NCI-H748 treated with DMSO at 0.1 percent for 48 hours (cell line): ENCODE measurements at regions not wholly inside any gene's neighbourhood (a gene's known extent, or its start where the extent isn't known, plus 50 kb on each side); places are given as distances from the start of the nearest gene placed in this dataset.

ENCODE experiments used
- DNase-seq: peaks from one replicate; lab custom pipeline; 2025; lab: John Stamatoyannopoulos, UW

DNA sequence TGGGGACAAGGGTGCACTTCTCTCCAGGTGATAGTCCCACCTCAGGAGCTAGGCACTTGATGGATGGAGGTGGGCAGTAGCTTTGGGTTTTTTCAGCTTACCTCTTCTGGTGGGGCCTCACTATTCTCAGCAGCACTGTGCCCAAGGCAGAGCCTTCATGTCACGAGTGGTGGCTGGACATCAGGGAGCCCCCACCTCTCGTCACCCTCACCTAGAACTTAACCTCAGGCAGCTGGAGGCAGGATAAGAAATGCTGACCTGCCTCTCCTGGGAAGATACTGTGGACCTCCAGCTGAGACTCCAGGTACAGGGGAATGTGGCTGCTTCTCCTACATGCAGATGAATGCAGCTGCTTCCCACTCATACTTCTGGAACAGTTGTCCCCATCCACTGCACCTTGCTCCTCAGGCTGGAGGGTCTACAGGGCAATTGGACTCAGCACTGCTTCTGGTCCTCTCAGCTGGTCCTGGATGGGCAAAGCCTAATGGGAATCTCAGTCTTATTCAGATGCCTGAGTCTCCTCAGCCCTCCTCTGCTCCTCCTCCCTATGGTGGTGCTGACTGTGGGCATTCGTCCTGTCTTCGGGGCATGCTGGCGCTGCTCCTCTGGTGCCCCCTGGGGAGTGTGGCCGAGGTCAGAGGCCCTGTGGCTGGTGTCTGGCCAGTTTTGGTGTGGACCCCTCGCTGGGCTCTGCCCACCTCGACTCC lies 129.9 kb downstream of the KLF13 start:
- DNase-seq = no peak

DNA sequence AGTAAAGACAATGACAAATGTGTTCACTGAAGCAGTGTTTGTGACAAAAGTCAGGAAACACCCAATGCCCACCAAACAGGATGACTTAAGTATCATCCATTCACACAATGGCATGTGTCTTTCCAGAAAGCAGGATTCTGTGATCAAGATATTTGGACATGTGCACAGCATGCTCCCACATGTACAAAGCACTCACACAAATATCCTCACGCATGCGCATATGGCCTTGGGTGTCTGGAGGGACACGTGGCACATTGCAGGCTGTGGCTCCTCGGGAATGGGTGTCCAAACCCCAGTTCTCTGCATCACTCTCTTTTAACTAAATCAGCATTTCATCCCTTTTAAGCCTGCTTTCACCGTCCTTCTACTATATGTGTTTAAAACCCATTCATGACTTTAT lies 130.5 kb downstream of the KLF13 start:
- no peak for DNase-seq

DNA sequence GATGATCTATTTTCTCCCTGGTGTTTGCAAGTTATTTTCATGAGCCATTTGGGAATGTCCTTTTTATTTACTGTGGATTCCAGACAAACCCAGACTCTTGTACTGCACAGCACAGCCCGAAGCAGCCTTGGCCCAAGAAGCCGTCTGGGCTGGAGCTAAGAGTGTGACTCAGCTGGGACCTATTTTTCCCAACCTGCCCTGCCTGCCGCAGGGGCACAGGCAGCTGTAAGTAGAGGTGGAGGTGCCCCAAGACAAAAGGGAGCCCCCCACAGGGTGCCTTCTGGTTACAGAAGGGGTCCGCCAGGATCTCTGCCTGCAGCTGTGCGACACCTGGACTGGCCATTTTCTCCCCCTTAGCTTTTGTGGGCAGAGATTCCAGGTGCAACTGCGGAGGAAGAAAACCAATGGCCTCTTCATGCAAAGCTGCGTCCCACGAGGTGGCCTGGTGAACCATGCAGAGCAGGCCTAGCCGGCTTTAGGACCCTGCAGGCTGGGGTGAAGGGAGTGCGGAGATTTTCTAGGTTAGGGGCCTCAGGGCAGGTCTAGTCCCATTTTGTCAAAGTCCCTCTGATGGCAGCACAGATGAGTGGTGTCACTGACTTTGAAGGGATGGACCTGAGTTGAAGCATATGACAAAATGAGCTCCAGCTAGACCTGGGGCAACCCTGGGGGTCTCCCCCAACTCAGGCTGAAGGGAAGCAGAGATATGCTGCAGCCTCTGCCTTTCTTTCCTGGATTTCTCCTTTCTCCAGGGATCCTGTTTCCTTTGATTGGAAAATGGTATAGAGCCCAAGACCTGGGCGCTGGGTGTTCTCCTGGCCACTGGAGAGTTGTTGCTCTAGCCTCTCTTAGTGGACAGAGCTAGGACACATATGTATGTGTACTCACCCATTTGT lies 131.2 kb downstream of the KLF13 start:
- no peak for DNase-seq

DNA sequence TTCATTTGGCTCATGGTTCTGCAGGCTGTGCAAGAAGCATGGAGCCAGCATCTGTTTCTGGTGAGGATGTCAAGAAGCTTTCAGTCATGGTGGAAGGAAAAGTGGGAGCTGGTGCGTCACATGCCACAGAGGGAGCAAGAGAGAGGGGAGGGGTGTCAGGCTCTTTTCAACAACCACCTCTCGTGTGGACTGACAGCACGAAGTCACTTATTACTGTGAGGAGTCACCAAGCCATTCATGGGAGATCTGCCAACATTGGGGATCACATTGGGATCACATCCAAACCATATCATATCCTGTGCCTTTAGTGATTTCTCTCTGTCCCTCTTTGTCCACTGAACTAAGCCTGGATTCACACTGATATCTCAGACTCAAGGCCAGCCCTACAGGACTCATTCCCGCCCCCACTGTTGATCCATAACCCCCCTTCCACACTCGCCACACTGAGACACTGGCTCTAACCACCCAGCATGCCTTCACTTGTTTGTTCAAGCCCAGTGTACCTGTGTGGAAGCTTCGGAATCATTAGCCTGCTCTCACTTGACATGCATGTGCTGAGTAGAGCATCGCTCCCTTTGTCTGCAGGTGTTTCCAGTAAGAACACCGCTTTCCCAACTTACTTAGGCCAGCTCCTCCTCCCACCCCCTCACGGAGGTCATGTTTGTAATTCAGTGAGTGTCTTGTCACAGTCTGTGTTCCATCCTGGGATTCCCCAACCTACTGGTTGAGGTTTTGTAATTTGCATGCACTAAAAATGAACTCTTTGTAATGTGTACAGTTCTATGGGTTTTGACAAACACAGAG lies 132.2 kb downstream of the KLF13 start:
- no peak for DNase-seq

DNA sequence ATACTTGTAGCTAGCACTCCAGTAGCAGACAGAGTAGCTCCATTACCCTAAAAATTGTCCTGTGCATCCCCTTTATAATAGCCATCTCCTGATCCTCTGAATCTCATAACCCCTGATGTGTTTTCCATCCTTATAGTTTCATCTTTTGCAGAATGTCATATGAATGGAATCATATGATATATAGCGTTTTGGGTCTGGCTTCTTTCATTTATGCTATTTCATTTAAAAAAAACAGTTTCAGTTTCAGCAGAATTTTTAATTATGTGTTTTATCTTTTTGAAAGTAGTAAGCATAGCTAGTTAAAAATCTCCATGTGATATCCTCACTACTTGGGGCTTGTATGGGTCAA lies 132.7 kb downstream of the KLF13 start:
- no peak for DNase-seq

DNA sequence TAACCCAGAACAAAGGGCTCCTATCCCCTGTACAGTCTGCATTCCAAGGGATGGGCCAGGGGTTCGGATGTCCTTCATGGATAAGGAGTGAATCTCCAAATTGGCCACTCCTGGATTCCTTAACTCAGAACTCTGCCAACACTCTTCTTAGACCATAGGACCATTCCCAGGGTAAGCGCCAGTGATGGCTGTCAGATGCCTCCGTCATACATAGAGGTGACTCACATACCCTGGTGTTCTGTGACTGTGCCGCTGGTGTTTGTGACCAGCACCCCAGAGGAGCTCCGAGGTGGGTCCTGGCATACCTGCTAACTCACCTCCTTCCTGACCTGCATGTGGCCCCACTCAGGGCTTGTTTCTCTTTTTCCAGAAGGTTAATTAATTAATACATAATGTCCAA lies 134.7 kb downstream of the KLF13 start:
- DNase-seq = no peak

DNA sequence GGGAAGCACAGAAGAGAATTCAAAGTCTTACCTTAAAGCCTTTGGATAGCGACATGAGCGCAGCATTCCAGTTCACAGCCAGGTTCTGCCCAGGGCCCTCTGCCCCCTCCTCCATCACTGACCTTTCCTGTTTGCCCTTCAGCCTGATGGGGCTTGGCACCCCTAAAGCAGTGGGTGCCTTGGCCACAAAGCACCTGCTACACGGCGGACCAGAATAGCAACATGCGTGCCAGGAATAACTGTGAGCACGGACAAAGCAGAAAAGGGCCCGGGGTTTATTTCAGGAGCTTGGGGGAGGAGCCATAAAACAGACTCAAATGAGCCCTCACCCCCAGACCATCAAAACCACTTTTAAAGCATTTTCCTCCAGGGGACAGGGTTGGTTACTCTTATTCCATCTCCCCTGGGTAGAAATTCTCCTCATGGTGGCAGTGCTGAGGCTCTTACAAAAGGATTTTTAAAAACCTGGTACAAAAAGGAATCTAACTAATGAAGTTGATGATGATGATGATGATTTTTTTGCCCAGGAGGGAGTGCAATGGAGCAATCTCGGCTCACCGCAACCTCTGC lies 135.4 kb downstream of the KLF13 start:
- no peak for DNase-seq

DNA sequence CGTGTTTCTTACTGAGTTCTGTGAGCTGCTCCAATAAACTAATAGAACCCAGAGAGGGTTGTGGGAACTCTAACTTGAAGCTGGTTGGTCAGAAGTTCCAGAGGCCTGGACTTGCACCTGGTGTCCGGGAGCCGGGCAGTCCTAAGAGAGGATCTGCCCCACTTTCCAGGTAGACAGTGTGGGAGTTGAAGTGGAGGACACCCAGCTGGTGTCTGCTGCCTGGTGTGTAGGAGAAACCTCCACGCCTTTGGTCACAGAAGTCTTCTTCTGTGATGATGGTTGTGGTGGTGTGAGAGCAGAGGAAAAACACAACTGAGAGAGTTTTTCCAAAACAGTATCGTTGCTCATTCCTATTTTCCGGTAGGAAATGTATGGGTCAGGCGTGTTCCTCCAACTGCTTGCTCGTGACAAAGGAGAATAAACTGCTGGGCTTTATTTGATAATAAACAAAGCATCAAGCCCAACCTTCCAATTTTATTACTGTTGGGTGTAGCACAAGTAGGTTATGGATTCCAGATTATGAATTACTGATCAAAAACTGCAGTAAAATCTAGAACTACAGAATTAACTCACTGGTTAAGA lies 137.0 kb downstream of the KLF13 start:
- DNase-seq = no peak

DNA sequence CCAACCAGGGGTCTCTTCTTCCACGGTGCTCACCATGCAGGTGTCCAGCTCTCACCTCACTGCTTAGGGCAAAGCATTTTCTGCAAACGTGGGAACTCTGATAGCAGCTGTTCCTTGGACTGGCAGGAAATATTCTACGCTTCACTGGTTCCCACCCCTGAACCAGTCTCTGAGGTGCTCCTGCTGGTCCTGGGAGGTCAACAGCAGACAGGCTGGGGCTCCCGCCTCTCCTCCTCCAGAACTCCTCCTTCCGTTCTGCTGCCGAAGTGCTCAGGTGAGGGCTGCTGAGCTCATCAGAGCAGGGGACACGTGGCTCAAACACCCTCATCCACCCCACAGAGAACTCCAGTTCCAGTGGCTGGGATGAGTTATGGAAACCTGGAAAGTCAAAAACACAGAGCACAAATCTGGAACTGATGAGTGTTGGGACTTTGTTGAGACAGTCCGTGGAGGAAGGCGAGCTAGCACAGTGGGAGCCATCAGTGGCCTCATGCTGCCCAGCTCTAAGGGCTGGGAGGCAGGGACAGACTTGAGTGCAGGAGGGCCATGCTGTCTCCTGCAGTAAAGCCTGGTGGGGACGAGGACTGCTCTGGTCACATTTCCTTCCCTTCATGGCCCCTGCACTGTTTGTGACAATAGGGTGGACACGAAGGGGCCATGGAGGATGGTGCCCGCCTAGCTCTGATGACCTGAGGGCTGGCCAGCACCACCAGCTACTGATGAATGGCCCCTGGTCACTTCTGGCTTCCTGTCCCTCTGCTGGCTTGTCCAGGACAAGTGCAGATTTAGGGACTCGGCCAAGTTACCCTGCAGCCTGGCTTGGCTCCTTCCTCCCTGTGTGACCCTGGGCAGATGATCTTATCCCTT lies 137.8 kb downstream of the KLF13 start:
- DNase-seq = no peak

DNA sequence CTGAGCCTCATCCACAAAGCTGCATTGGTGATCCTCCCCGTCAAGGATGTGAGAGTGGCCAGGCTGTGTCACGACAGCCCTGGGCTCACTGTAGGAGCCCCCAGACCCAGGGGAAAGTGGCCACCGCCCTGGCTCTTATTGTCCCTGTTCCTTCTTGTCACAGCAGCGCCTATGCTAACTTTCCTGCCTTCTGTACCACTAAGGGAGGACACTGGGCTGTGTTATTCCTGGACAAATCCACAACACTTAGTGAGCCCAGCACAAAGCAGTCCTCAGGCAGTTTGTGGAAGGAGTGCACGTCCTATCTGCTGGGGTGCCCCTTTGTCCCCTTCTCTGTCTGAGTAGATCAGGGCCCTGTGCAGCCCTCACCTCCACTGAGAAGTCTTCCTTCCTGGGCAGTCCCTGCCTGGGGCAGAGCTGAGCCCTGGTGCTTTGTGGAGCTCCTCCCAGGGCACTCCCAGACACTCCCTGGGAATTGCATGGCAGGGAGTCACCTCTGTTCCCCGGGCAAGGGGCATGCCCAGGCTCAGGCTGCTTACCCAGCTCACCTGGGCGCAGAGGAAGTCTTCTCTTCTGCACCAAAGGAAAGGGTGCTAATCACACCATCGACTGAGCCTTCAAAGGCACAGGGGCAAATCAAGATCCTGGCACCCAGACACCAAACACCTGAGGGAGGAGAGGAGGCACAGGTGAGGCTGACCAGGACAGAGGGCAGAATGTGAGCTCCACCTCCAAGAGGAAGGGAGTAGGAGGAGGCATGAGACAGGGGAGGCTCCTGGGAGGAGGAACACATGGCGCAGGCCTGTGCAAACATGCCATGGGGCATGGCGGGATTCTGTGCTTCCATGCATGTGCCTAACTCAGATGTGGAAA lies 138.7 kb downstream of the KLF13 start:
- DNase-seq = no peak

DNA sequence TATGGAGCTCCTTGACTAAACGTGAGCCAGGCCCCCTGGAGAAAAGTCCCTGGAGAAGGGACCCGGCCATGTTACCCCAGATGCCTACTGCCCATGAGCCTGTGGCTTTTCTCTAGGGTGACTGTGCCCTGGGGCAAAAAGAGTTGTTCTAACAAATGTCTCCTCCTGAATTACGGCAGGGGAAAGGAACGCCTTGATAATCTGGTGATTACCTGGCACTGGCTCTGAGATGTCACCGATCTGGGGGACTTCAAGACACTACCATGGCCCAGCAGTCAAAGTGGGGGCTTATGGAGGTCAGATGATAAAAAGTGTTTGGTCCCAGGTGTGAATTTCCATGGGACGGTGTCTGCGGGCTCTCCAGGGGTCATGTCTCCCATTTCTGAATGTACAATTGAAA lies 140.7 kb downstream of the KLF13 start:
- no peak for DNase-seq

DNA sequence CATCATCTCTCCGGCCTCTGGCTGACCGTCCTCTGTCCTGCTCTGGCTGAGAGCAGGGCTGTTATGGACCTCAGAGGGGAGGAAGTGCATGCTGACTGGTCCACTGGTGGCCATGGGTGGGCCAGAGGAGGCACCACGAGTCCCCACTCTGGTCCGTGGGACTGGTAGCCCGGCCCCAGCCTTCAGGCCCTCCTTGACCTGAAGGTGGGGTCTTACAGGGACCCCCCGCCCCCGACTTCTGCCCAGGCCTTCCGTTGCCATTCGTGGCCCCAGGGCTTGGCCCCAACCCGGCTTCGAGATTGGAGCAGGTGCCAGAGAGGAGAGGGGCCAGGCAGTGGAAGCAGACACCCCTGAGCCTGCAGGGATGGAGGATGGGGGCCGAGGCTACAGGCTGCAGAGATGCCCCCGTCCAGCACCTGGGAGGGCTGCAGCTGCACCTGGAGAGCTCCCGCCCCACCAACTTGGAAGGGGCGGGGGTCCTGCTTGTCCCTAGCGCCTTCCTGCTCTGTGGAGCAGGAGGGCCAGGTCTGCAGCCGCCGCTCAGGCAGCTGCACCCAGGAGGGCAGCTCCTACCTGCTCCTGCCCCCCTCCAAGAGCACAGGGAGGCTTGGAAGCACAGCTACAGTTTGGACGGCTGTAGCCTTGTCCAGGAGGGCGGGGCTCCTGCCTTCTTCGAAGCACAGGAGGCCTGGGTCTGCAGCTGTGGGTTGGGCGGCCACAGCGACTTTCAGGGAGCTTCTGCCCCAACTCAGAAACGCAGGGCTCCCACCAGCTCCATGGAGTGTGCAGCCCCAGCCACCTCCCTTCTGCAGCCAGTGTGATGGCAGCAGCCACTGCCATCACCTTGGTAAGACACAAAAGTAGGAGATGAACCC lies 142.5 kb downstream of the KLF13 start:
- DNase-seq = no peak

DNA sequence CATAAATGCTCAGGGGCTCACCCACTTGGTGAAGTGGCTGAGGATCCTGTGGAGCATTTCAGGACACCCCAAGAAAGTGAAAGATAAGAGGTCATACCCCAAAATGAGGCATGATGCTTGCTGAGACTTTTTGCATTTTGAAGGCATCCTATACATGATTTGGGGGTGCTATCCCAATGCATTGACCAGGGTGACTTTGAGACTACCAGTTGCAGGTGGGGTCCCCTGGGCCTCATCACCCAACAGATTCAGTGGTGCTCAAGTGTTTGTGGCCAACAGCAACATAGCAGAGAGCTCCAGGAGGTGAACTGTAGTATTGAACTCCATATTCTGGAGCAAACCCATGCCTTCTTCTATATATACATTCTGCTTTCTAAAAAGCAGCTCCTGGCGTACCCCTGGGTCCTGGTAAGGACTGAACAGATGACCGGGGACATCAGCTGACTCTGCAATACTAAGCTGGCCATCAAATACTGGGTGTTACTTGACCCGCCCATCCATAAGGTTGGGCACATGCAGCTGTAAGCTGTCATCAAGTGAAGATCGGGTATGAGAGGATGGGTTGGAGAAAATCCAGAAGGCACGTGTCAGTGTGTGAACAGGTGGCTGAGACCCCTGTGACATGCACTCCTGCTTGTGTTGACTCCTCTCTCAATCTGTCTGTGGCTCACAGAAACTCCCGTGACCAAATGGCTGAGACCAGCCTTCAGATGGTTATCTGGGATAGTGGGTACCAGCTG lies 143.3 kb downstream of the KLF13 start:
- DNase-seq = no peak

DNA sequence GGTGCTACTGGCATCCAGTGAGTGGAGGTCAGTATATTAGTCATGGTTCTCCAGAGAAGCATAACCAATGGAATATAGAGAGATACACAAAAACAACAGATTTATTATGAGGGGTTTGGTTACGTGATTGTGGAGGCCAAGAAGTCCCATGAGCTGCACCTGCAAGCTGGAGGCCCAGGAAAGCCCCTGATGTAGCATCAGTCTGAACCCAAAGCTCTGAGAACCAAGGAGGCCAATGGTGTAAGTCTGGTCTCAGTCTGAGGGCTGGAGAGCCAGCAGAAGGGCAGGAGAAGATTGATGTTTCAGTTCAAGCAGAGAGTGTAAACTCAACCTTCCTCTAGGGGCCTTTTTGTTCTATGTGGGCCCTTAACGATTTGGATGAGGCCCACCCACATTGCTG lies 144.1 kb downstream of the KLF13 start:
- no peak for DNase-seq

DNA sequence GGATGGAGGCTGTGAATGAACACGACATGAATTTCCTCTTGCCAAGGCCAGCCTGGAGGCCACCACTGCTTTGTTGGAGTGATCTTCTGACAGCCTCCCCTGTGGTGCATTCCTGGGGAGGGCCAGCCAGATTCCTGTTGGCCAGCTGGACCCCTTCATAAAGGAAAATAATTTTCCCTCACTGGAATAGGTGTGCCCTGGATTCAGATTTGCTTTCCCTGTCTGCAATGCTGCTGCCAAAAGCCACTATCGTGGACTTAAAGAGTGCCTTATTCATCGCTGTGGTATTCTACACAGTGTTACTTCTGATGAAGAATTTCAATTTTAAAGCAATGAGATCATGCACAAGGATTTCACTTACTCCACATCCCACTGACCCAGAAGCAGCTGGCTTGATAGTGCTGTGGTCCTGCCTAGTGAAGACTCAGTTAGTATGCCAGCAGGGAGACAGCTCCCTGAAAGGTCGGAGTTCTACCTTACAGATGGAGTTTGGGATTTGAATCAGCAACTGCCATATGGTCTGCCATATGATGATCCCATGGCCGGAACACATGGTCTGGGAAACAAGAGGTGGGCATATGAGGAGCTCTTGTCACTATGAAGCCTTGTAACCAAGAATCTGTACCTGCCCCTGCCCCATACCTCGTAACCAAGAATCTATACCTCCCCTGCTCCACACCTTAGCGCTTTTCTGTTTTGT lies 145.2 kb downstream of the KLF13 start:
- no peak for DNase-seq

DNA sequence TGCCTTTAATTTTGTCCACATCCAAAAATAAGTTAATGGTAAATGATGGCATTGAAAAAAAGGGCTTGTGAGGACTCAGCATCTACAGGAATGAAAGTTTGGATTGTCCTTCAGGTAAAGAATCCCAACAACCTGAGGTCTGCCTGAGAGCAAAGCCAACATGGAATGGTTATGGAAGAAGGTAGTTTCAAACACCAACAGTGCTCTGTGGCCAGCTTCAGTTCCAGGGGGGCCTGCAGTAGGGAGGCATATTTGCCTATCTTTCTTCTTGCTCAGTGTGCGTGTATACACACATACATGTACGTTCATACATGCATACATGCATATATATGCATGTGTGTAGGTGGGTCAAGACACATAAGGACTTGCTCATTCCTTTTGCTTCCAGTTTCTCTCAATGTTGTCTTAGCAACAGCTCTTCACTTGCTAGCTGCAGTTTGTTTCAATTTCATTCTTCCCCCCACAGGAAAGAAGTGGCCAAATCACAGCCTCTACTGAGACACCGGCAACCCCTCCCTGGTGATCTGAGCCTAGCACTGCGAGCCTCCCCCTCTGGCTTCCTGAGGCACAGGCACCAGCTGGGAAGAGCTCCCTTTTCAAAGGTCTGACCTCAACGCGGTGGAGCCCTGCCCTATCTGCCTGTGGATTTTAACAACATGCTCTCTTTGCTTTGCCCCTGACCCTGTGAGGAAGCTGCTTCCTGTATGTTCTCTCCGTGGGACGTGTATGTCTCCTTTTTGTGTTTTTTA lies 146.2 kb downstream of the KLF13 start:
- no peak for DNase-seq
